ENCODE measurements at regions not wholly inside any gene's neighbourhood (a gene's known extent, or its start where the extent isn't known, plus 50 kb on each side); places are given as distances from the start of the nearest gene placed in this dataset.

DNA sequence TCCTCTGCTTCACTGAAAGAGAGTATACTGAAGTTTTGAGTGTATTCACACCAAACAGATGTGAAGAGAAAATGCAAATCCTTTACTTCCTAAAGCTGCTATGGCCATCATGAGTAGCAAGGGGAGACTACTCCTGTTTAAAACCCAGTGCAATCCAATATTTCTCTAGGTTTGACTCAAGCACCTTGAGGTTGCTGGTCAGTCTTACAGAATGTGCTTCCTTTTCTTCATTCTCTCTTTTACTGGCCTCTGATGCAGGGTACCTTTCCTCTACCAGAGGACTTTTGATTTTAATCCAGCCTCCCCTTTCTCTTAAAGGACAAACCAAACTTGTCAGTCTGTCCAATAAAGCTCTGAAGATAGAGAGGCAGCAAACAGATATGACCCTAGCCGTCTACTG lies 98.1 kb upstream of the TLE4 start:
- TF ChIP-seq, protein P1, sequence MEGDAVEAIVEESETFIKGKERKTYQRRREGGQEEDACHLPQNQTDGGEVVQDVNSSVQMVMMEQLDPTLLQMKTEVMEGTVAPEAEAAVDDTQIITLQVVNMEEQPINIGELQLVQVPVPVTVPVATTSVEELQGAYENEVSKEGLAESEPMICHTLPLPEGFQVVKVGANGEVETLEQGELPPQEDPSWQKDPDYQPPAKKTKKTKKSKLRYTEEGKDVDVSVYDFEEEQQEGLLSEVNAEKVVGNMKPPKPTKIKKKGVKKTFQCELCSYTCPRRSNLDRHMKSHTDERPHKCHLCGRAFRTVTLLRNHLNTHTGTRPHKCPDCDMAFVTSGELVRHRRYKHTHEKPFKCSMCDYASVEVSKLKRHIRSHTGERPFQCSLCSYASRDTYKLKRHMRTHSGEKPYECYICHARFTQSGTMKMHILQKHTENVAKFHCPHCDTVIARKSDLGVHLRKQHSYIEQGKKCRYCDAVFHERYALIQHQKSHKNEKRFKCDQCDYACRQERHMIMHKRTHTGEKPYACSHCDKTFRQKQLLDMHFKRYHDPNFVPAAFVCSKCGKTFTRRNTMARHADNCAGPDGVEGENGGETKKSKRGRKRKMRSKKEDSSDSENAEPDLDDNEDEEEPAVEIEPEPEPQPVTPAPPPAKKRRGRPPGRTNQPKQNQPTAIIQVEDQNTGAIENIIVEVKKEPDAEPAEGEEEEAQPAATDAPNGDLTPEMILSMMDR (IDR thresholded peaks at IDR 0.05): no peak
- TF ChIP-seq POLR2AphosphoS5 (IDR thresholded peaks at IDR 0.05) (no peak), EP300 (IDR thresholded peaks at IDR 0.05) (no peak)
